Osteoblast (primary cell): ENCODE measurements at regions not wholly inside any gene's neighbourhood (a gene's known extent, or its start where the extent isn't known, plus 50 kb on each side); places are given as distances from the start of the nearest gene placed in this dataset.

ENCODE experiments used
- DNase-seq: peaks from one replicate; pipeline ENCODE4 v3.0.0; 2011; ENCODE audit warnings: low spot score, mixed read lengths; ENCODE audit not compliant: insufficient read length; ENCODE audit errors: missing footprints
- H2AFZ ChIP-seq: 2 replicates; pipeline ENCODE4 v1.6.0; 2011; ENCODE audit warnings: mild to moderate bottlenecking, low read length
- H3K27ac ChIP-seq: 2 replicates; pipeline ENCODE4 v1.5.1; 2011; ENCODE audit warnings: mild to moderate bottlenecking, low read depth, low read length, moderate library complexity
- H3K27me3 ChIP-seq: 2 replicates; pipeline ENCODE4 v1.6.0; 2012; ENCODE audit warnings: mild to moderate bottlenecking, control low read depth, inconsistent platforms, low read length, moderate library complexity; ENCODE audit not compliant: insufficient read depth
- H3K36me3 ChIP-seq: 2 replicates; pipeline ENCODE4 v1.5.1; 2011; ENCODE audit warnings: mild to moderate bottlenecking, low read length, control low read depth, moderate library complexity; ENCODE audit not compliant: insufficient read depth
- H3K4me1 ChIP-seq: 2 replicates; pipeline ENCODE4 v1.5.1; 2011; ENCODE audit warnings: mild to moderate bottlenecking, low read length, control low read depth, moderate library complexity; ENCODE audit not compliant: insufficient read depth
- H3K4me2 ChIP-seq: 2 replicates; pipeline ENCODE4 v1.6.0; 2011; ENCODE audit warnings: mild to moderate bottlenecking, low read length; ENCODE audit not compliant: insufficient read depth
- H3K4me3 ChIP-seq: fragments of 200-600 bp; sonication (generic); 3 replicates; pipeline ENCODE4 v1.5.1; 2012; ENCODE audit warnings: mild to moderate bottlenecking, low read length, inconsistent platforms; ENCODE audit not compliant: insufficient read depth
- H3K79me2 ChIP-seq: 2 replicates; pipeline ENCODE4 v1.6.0; 2012; ENCODE audit warnings: mild to moderate bottlenecking, low read length, control low read depth, inconsistent platforms; ENCODE audit not compliant: insufficient read depth
- H3K9me3 ChIP-seq: 2 replicates; pipeline ENCODE4 v1.5.1; 2011; ENCODE audit warnings: low read depth, low read length, control low read depth
- H4K20me1 ChIP-seq: 2 replicates; pipeline ENCODE4 v1.6.0; 2012; ENCODE audit warnings: mild to moderate bottlenecking, low read length, control low read depth; ENCODE audit not compliant: insufficient read depth
- TF ChIP-seq, protein P1 (sequence below): IDR thresholded peaks from 2 replicates; pipeline ENCODE4 v1.5.1; 2011; ENCODE audit warnings: mild to moderate bottlenecking, low read depth, low read length, moderate library complexity; ENCODE audit errors: extremely low read depth

DNA sequence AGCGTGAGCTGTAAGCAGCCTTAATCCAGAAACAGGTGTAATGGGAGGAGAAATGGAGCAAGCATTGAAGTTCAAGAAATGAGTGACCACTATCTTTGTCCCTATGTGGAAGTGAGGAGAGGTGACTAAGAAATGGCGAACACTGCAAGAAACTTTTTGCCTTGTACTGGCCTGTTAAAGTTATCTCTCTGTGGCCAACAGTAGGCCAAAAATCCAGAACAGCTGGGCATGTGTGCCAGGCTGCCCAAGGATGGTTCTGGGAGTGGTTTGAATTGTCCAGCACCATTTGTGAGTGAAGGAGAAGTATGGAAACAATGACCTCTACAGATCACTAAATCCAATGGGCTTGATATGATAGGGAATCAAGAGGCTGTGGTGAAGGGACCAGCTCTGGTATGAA, 83.3 kb upstream of the FRMD6 start:
- no peak overlapping the region for H3K4me3 ChIP-seq
- H3K36me3 ChIP-seq = peaks cover 4% of the 10 kb centered on the region
- no peak overlapping the region for H2AFZ ChIP-seq
- TF ChIP-seq, protein P1, sequence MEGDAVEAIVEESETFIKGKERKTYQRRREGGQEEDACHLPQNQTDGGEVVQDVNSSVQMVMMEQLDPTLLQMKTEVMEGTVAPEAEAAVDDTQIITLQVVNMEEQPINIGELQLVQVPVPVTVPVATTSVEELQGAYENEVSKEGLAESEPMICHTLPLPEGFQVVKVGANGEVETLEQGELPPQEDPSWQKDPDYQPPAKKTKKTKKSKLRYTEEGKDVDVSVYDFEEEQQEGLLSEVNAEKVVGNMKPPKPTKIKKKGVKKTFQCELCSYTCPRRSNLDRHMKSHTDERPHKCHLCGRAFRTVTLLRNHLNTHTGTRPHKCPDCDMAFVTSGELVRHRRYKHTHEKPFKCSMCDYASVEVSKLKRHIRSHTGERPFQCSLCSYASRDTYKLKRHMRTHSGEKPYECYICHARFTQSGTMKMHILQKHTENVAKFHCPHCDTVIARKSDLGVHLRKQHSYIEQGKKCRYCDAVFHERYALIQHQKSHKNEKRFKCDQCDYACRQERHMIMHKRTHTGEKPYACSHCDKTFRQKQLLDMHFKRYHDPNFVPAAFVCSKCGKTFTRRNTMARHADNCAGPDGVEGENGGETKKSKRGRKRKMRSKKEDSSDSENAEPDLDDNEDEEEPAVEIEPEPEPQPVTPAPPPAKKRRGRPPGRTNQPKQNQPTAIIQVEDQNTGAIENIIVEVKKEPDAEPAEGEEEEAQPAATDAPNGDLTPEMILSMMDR = no peak
- peaks cover 8% of the 10 kb centered on the region for H3K4me1 ChIP-seq
- H3K27me3 ChIP-seq = no peaks in the 10 kb centered on the region
- no peaks in the 10 kb centered on the region for H3K79me2 ChIP-seq
- H3K27ac ChIP-seq = no peak overlapping the region
- no peak overlapping the region for H3K4me2 ChIP-seq
- no peaks in the 10 kb centered on the region for H3K9me3 ChIP-seq
- no peak for DNase-seq
- H4K20me1 ChIP-seq = no peaks in the 10 kb centered on the region

DNA sequence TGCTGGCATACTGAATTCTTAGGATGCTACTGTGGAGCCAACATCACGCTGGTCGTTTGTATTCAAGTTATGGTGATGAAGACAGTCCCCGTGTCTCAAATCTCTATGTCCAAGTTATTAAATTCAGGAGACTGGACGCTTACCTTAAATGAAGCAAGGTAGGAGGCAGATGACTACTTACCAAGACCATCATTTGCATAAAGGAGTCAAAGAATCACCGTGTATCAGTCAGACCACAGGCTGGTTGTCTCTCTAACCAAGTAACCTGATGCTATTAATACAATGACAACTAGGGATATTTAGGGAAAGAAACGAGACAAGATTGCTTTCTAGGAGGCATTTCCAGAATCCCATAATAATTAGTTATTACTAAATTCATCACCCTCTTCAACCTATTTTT, 78.1 kb upstream of the FRMD6 start:
- no peaks in the 10 kb centered on the region for H3K79me2 ChIP-seq
- no peak overlapping the region for H3K4me3 ChIP-seq
- H3K4me1 ChIP-seq = peaks cover 20% of the 10 kb centered on the region
- no peak overlapping the region for H3K27ac ChIP-seq
- no peak overlapping the region for H3K4me2 ChIP-seq
- no peak for DNase-seq
- TF ChIP-seq, protein P1 = no peak
- H3K9me3 ChIP-seq = no peaks in the 10 kb centered on the region
- peaks cover 4% of the 10 kb centered on the region for H3K36me3 ChIP-seq
- no peaks in the 10 kb centered on the region for H3K27me3 ChIP-seq
- no peak overlapping the region for H2AFZ ChIP-seq
- H4K20me1 ChIP-seq = no peaks in the 10 kb centered on the region

DNA sequence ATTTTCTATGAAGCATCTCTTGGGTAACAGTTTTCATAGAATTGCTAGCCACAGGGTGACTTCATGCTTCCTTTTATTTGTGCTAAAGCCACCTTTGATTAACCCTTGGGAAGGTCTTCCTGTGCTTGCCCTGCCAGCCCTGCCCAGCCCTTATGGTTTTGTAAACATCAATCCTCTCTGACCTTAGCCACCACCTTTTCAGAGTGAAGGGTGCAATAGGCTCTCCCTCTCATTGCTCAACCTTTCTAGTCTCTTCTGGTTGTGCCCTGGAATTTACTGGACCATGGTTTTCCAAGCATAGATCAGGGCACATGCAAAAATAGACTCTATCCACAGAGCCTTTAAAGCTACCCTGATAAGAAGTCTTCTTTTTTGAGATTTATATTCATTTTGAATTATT, 77.7 kb upstream of the FRMD6 start:
- no peak overlapping the region for H3K27ac ChIP-seq
- no peaks in the 10 kb centered on the region for H4K20me1 ChIP-seq
- TF ChIP-seq, protein P1 = no peak
- peaks cover 4% of the 10 kb centered on the region for H3K36me3 ChIP-seq
- H3K27me3 ChIP-seq = no peaks in the 10 kb centered on the region
- peaks cover 20% of the 10 kb centered on the region for H3K4me1 ChIP-seq
- H3K4me3 ChIP-seq = no peak overlapping the region
- H2AFZ ChIP-seq = no peak overlapping the region
- no peak overlapping the region for H3K4me2 ChIP-seq
- H3K9me3 ChIP-seq = no peaks in the 10 kb centered on the region
- no peaks in the 10 kb centered on the region for H3K79me2 ChIP-seq
- no peak for DNase-seq

DNA sequence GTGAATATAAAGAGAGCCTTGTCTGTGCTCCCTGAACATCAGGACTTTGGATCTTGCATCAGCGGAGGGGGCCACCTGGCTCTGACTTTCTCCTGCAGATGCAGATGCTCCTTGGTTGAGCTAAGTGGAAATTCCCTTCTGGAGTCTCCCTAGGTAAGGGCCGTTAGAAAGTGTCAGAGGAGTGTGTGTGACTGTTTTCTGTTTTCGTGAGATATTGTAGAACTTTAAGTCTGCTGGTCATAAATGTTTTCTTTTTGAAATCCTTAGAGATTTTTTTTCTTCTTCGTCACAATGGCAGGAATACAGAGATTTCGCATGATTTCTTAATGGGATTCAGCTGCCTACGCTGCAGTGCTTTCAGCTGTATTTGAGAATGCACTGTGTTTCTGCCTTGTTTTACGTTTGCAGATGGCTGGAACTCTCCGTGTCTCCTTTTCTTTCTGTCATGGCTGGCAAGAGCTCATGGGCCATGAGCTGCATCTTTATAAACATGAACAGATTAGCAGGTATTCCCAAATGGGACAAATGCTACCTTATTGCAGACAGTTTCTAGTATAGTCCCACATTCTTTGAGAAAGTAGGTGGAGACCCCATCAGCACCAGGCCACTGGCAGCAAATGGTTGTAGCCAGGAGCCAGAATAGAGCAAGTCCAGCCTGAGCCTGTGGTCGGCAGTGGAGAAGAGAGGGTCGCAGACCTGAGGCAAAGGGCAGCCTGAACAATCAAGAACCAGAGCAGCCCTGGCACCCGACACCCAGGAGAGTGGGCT, 76.2 kb upstream of the FRMD6 start:
- Histone ChIP-seq H3K4me3 (no peak overlapping the region), H3K36me3 (peaks cover under 1% of the 10 kb centered on the region), H4K20me1 (no peaks in the 10 kb centered on the region), H3K79me2 (no peaks in the 10 kb centered on the region), H3K9me3 (no peaks in the 10 kb centered on the region), H3K27ac (peak overlapping the region; percentile 21), H3K4me1 (peaks cover 22% of the 10 kb centered on the region), H3K4me2 (peak overlapping the region; percentile 34), H2AFZ (peak overlapping the region; percentile 60), H3K27me3 (no peaks in the 10 kb centered on the region)
- DNase-seq = no peak
- TF ChIP-seq, protein P1 = no peak
